GM15510 (cell line): ENCODE measurements at regions not wholly inside any gene's neighbourhood (a gene's known extent, or its start where the extent isn't known, plus 50 kb on each side); places are given as distances from the start of the nearest gene placed in this dataset.

Experiments used
- POLR2A ChIP-seq: IDR thresholded peaks from 3 replicates; pipeline ENCODE4 v1.6.1; 2011; ENCODE audit warnings: borderline replicate concordance; ENCODE audit not compliant: insufficient read length; ENCODE audit errors: extremely low read depth

DNA sequence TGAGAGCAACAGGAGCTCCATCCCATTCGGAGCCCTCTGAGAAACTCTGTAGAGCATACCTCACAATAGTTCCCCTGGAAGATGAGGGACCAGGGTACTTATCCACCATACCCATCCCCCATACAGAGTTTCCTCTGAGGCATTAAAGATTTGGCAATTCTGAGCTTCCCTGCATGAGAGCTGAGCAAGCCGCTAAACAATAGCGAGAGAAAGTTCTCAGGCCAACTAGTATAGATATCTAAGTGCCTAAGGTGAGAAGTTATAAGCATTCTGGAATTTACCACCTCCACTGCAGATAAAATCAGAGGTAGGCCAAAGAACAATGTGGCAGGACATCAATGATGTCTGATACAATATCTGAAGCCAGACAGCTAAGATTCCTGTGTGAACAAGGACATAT, 129.1 kb upstream of the MBNL1 start:
- TF ChIP-seq POLR2A, result no peak

DNA sequence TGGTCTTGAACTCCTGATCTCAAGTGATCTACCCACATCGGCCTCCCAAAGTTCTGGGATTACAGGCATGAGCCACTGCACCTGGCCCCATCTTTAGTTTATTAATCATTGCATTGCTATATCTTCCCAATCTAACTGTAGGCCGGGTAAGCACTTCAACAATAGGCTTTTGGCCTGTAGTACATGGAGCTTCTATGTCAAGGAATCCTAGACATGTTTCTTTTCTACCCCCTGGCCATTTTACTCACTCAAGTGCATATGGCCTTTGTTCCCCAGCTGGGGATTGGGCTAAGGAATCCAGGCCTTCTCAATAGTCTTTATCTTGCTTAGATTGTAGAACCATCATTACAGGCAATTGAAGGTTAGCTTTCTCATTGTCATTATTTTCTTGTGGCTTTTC, 122.3 kb upstream of the MBNL1 start:
- no peak for TF ChIP-seq POLR2A

GRCh38 chr3:152147748-152148147, 121.0 kb upstream of the MBNL1 start:
- no peak for TF ChIP-seq POLR2A

DNA sequence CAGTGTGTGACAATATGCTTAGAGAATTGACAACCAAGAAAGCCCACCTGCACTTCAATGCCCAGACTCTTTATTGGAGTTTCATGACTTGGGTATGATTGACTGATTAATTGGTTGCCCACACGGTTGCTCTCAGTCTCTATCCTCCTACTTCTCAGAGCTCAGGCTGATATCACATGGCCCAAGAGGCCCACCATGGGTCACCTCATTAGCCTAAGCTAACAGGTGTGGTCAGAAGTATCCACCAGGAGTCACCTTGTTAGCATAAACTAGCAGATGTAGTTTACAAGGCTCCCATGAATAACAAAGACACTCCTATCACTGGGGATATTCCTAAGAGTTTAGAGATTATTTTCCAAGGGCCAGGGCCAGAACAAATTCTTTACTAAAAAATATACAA, 120.2 kb upstream of the MBNL1 start:
- no peak for TF ChIP-seq POLR2A

DNA sequence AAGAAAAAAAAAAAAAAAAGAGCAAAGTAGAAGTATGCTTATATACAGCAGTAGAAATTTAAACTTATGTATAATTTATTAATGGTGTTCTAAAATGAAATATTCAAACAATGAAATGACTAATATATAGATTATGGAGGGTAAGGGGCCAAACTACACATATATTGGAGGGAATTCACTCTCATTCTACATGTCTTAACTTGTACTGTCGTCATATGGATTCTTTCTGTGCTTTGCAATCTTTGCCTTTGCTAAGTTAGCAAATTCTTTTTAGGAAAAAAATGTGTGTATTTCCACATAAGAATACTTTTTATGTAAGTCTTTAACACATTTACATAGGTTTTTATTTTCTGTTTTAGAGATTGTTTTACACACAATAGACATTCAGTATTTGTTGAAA, 118.9 kb upstream of the MBNL1 start:
- TF ChIP-seq POLR2A, result no peak

DNA sequence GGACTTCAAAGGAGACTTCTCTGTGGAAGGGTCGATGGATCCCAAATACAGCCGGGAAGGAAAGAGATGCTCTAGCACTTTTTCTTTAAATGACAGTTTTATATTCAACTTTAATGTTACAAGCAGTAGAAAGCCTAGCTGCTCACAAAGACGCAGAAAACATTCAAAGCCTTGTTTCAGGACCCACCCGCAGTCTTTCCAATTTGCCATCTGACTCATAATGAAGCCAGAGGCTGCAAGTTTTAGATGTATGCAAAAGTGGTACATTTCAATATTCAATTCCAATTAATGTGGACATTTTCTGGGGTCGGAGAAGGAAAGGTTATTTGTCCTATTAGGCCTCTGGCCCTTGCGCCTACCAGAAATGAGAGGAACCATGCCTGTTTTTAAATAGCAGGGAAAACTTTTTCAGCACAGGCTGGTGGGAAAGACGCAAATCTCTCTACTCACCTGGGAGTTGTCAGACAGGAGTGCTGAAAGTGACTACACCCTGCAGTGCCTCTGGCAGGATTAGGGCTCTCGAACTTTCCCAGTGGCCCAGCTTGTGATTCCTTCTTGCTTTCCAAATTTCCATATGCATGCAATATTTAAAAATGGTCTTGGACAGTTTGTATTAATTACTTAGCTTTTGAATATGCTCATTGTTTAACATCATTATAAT, 117.4 kb upstream of the MBNL1 start:
- no peak for TF ChIP-seq POLR2A

DNA sequence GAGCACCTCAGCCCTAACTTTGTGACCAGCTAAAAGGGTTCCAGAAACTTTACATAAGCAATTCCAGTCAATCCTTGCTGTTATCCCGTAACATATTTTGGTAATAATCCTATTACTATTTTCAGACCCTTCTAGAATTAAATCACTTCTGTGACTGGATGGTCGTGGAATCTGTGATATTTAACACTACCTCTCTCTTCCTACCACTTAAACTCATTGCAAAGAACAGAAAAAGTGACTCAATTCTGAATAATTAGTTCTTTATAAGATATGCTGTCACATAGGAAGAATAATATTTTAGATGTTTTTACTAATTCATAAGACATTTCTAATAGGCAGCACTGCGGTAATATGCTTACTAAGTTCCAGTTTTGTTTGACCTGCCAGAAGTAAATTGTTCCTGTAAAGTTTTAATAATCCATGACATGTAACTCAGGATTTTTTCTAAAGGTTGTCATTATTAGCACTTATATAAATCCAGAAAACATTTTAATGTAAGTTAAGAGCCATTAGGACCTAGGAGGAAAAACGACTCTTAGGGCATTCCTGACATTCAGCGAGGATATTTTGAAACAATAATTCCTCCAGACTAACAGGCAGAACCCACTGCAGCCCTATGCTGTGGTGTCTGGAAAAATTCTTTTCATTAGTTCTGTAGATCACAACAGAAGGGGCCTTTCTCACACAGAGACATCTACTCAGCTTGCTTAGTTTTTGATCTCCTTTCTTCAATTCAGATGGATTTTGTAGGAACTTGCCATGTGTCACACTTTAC, 113.3 kb upstream of the MBNL1 start:
- TF ChIP-seq POLR2A, result no peak

- no peak for TF ChIP-seq POLR2A
These were observed 111.8 kb upstream of the MBNL1 start for GRCh38 chr3:152156880-152157279.

- TF ChIP-seq POLR2A, result no peak
These were observed 111.4 kb upstream of the MBNL1 start for GRCh38 chr3:152157337-152157736.

DNA sequence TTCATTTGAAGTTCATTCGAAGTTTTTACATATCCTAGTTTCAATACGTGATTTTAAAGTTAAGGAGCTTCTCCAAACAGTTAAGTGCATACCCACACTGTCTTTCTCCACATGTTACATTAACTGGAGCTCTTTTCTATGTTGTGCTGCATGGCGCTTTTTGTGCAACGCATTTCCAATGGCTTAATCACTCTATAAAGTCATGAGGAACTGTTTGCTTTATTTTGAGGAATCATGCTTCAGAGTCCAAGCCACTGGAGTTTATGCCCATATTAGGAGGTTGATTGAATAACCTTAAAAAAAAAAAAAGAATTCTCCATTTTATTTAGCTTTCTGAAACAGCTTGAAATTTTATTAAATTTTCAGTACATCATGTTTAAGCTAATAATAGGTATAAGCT, 109.4 kb upstream of the MBNL1 start:
- TF ChIP-seq POLR2A, result no peak

- no peak for TF ChIP-seq POLR2A
These were observed 108.2 kb upstream of the MBNL1 start for GRCh38 chr3:152160350-152161011.

DNA sequence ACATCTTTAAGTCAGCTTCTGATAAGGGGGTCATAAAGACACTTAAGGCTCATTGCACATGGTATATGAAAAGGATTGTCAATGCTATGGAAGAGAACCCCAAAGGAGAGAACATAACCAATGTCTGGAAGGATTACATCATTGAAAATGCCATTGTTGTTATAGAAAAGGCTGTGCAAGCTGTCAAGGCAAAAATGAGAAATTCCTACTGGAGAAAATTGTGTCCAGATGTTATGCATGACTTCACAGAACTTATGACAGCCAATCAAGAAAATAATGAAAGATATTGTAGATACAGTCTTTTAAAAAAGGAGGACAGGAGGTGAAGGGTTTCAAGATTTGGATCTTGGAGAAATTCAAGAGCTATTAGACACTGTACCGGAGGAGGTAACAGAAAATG, 96.3 kb upstream of the MBNL1 start:
- no peak for TF ChIP-seq POLR2A

DNA sequence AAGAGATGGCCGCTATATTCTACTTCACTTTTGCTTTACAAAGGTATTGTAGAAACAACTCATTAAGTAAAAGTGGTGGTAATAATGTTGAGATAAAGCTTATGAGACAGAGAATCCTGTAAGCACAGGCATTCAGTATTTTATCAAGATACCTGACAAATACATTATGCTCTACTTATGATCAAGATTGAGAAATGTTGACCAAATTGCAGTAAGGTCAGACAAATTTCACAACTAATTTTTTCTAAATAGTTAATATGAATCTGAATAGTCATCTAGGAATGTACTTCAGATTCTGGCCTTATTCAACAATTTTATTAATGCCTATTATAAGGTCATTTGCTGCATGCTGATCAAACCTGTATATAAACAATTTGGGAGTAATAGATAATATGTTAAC, 95.1 kb upstream of the MBNL1 start:
- TF ChIP-seq POLR2A, result no peak

- no peak for TF ChIP-seq POLR2A
These were observed 93.7 kb upstream of the MBNL1 start for GRCh38 chr3:152174876-152175527.

DNA sequence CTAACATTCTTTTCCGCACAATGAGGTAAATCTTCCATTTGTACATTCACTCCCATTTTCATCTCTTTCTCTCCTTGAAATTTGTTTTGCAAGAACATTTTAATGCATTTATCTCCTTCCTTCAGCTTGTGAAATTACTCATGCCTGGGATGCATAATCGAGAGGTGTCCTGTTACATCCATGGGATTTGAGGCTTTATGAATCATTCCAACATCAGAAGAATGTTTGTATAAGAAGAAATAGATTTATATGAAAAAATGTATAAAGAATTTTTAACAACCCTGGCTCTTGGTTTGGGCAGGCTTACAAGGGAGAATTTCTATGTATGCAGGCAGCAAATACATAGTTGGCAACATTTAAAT, 93.2 kb upstream of the MBNL1 start:
- TF ChIP-seq POLR2A, result no peak
